ENCODE measurements at regions not wholly inside any gene's neighbourhood (a gene's known extent, or its start where the extent isn't known, plus 50 kb on each side); places are given as distances from the start of the nearest gene placed in this dataset.

DNA sequence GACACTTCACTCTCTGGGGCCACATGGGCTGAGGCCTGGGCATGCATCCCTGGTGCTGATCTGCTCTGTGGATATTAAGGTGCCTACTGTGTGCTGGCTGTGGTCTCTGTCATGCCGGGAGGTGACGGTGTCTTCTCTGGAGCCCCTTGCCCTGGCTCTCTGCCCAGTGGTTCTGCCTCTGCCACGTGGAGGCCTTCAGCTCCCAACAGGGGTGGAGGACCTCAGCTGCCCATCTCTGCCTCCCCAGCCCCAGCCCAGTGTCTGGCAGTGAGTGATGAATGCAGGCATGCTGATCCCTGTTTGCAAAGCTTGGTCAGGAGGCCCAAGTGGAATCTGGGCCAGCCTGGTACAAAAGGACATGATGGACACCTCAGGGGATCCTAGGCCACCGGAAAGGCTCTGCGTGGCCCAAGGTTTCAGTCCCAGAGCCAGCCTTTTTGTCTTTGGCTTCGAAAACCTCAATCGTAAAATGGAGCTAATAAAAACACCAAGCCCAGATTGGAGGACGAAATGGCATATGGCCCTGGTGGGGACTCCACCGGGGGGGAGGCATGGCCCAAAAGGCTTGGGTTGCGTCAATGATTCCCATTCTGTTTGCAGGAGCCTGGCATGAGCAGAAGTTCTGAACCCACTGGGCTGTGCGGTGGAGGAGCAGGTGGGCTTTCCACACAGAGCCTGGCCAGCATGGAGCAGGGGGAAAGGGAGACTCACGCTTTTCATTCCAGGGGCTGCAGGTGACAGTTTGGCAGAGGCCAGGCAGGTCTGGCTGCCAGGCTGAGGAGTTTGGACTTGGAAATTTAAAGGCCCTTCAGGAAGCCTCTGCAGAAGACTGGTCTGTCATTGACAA lies 54.7 kb upstream of the KLF13 start:
- TF ChIP-seq POLR2A (IDR thresholded peaks at IDR 0.05; ENCODE audit: low read length): no peak
- no peak for TF ChIP-seq GATA1 (IDR thresholded peaks at IDR 0.05; ENCODE audit: low read depth, low read length)

All from erythroblast (primary cell).